ENCODE measurements at regions not wholly inside any gene's neighbourhood (a gene's known extent, or its start where the extent isn't known, plus 50 kb on each side); places are given as distances from the start of the nearest gene placed in this dataset.

DNA sequence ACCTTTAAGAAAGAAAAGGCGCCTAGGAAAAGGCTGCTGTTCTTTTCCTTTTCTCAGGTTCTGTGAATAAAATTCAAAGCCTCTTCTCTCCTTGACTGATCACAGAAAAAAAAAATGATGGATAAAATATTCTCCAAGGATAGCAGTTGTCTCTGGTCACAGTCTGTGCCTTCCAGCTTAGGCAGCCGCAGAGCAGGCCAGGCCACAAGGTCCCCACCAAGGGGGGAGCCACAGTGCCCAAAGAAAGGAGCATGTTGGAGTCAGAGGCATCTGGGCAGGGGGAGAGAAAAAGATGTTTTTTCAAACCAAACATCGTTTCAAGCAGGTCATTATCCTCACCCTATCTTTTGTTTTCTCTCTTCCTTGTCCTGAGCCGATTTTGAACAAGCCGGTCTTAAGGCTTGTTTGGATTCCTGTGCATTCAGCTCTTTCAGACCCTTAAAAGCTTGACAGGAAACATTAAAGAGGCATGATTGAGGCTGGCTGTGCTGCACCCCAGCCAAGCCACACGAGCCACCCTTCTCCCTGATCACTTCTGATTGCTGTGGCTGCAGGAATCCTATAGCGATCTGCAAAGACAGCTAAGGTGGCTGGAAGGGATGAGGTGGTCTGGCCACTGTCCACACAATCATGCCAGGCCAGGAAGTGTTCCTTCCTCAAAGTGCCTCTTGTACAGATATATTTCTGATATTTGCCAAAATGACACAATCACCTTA lies 284.6 kb upstream of the TLE4 start:
- TF ChIP-seq, protein P1, sequence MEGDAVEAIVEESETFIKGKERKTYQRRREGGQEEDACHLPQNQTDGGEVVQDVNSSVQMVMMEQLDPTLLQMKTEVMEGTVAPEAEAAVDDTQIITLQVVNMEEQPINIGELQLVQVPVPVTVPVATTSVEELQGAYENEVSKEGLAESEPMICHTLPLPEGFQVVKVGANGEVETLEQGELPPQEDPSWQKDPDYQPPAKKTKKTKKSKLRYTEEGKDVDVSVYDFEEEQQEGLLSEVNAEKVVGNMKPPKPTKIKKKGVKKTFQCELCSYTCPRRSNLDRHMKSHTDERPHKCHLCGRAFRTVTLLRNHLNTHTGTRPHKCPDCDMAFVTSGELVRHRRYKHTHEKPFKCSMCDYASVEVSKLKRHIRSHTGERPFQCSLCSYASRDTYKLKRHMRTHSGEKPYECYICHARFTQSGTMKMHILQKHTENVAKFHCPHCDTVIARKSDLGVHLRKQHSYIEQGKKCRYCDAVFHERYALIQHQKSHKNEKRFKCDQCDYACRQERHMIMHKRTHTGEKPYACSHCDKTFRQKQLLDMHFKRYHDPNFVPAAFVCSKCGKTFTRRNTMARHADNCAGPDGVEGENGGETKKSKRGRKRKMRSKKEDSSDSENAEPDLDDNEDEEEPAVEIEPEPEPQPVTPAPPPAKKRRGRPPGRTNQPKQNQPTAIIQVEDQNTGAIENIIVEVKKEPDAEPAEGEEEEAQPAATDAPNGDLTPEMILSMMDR (IDR thresholded peaks at IDR 0.05; ENCODE audit: insufficient read depth, low read depth, low read length), result no peak
- TF ChIP-seq EZH2 (IDR thresholded peaks at IDR 0.05; ENCODE audit: insufficient read depth, low read length), result no peak

All from astrocyte (in vitro differentiated cells and primary cell).